ENCODE measurements at regions not wholly inside any gene's neighbourhood (a gene's known extent, or its start where the extent isn't known, plus 50 kb on each side); places are given as distances from the start of the nearest gene placed in this dataset.

DNA sequence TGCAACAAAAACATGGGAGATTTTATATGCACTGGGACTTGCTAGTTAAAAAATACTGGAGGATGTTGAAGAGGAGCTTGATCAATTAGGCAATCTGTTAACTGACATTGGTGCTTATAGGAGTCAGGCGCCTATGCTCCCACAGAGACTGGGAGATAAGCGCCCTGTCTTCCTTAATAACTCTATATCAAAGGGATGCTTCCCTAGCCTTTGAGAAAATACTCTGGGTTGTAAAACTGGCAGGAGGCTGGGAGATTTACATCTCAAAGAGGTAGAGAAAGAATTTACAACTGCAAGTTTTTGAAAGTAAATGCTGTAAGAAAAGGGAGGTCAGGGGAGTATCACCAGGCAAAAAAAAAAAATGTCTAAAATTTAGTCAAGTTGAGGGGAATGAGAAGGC is 325.4 kb downstream of the PCDH10 start:
- WGBS, 3 donors: 67 to 76% (median 70%) methylated on average over 2 of the region's 2 CpGs

GRCh38 chr4:133472244-133472643 is 323.1 kb downstream of the PCDH10 start:
- 19 to 38% (median 35%) methylated on average over 1 of the region's 1 CpG for WGBS, 3 donors
- ATAC-seq (no peak), DNase-seq (no peak)

More for the DNA sequence above, 325.4 kb downstream of the PCDH10 start:
- Histone ChIP-seq H3K4me3 (no peak overlapping the region), H3K9me3 (no peaks in the 10 kb centered on the region), H3K27ac (no peak overlapping the region), H3K27me3 (ENCODE audit: insufficient read depth in 3 of 3, low read length in 2 of 3) (no peaks in the 10 kb centered on the region), H3K36me3 (ENCODE audit: insufficient read depth in 1 of 2, low read depth in 1 of 2) (no peaks in the 10 kb centered on the region), H3K4me1 (no peaks in the 10 kb centered on the region)
- TF ChIP-seq, protein P1, sequence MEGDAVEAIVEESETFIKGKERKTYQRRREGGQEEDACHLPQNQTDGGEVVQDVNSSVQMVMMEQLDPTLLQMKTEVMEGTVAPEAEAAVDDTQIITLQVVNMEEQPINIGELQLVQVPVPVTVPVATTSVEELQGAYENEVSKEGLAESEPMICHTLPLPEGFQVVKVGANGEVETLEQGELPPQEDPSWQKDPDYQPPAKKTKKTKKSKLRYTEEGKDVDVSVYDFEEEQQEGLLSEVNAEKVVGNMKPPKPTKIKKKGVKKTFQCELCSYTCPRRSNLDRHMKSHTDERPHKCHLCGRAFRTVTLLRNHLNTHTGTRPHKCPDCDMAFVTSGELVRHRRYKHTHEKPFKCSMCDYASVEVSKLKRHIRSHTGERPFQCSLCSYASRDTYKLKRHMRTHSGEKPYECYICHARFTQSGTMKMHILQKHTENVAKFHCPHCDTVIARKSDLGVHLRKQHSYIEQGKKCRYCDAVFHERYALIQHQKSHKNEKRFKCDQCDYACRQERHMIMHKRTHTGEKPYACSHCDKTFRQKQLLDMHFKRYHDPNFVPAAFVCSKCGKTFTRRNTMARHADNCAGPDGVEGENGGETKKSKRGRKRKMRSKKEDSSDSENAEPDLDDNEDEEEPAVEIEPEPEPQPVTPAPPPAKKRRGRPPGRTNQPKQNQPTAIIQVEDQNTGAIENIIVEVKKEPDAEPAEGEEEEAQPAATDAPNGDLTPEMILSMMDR (IDR thresholded peaks at IDR 0.05): no peak
- intact Hi-C loops (cut with DNase I): no loop called here
- DNase-seq (no peak), ATAC-seq (no peak)

DNA sequence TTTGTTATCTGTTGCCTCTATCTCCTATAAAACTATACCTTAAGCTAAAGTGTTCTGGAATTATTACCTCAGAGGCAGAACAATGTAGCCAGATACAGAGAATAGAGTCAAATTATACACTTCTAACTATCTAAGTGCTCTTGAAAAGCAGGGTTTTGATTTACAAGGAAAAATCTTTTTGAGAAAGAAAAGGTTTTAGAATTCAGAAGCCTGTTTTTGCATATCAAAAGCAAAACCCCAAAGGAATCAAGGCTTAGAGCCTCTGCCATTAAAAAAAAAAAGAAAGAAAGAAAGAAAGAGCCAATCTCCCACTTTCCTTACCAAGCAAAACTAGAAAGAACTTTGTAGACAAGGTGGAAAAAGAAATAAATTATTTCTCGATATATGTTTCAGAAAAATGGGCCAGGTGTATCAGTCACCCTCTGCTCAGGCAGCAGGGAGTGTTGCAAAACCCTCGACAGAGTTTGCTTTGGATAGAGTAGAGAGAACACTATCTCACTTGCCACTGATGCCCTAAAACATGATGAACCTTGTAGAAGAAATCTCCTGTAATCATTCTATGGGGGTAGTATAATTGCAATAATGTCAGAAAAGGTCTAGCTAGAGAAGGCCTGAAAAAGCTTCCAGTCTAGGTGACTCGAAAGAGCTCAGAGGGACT is 318.3 kb downstream of the PCDH10 start:
- ATAC-seq (no peak), DNase-seq (no peak)
- TF ChIP-seq, protein P1 (IDR thresholded peaks at IDR 0.05): no peak
- Histone ChIP-seq H3K27ac (no peak overlapping the region), H3K9me3 (no peaks in the 10 kb centered on the region), H3K4me3 (no peak overlapping the region), H3K4me1 (no peaks in the 10 kb centered on the region), H3K27me3 (ENCODE audit: insufficient read depth in 3 of 3, low read length in 2 of 3) (no peaks in the 10 kb centered on the region), H3K36me3 (ENCODE audit: insufficient read depth in 1 of 2, low read depth in 1 of 2) (no peaks in the 10 kb centered on the region)
- intact Hi-C loops (cut with DNase I): no loop called here
- 62 to 67% (median 64%) methylated on average over 3 of the region's 3 CpGs for WGBS, 3 donors

More at GRCh38 chr4:133472244-133472643, 323.1 kb downstream of the PCDH10 start:
- no peaks in the 10 kb centered on the region for H3K4me1 ChIP-seq
- intact Hi-C loops (cut with DNase I): no loop called here
- TF ChIP-seq, protein P1 (IDR thresholded peaks at IDR 0.05): no peak
- no peaks in the 10 kb centered on the region for H3K9me3 ChIP-seq
- no peak overlapping the region for H3K4me3 ChIP-seq
- H3K27ac ChIP-seq: no peak overlapping the region
- no peaks in the 10 kb centered on the region for H3K36me3 ChIP-seq (ENCODE audit: insufficient read depth in 1 of 2, low read depth in 1 of 2)
- H3K27me3 ChIP-seq (ENCODE audit: insufficient read depth in 3 of 3, low read length in 2 of 3): no peaks in the 10 kb centered on the region

DNA sequence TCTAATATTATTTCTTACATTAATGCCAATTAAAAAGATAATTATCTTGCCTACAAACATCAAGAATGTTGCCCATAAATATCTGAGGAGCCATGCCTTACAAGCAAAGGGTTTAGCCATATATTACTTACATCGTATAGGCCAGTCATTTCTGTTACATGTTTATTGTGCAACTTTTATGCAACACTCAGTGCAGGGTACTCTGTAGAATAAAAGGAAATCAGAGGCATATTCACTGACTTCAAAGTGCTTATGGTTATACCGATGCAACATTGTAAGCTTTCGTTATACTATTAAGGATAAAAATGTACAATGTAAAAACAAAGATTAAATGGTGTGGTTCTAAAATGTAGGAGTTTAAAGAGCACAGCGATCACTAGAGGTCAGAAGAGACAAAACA is 315.9 kb downstream of the PCDH10 start:
- TF ChIP-seq, protein P1 (IDR thresholded peaks at IDR 0.05): no peak
- ATAC-seq (no peak), DNase-seq (no peak)
- H3K4me3 ChIP-seq: no peak overlapping the region
- H3K27me3 ChIP-seq (ENCODE audit: insufficient read depth in 3 of 3, low read length in 2 of 3): no peaks in the 10 kb centered on the region
- no peaks in the 10 kb centered on the region for H3K4me1 ChIP-seq
- H3K36me3 ChIP-seq (ENCODE audit: insufficient read depth in 1 of 2, low read depth in 1 of 2): no peaks in the 10 kb centered on the region
- H3K9me3 ChIP-seq: no peaks in the 10 kb centered on the region
- H3K27ac ChIP-seq: no peak overlapping the region
- intact Hi-C loops (cut with DNase I): no loop called here
- WGBS, 3 donors: 78 to 83% (median 79%) methylated on average over 4 of the region's 4 CpGs

GRCh38 chr4:133464311-133464710 is 315.2 kb downstream of the PCDH10 start:
- H3K9me3 ChIP-seq: no peaks in the 10 kb centered on the region
- H3K27ac ChIP-seq: no peak overlapping the region
- intact Hi-C loops (cut with DNase I): no loop called here
- H3K36me3 ChIP-seq (ENCODE audit: insufficient read depth in 1 of 2, low read depth in 1 of 2): no peaks in the 10 kb centered on the region
- DNase-seq (no peak), ATAC-seq (no peak)
- 77 to 93% (median 85%) methylated on average over 4 of the region's 4 CpGs for WGBS, 3 donors
- no peak overlapping the region for H3K4me3 ChIP-seq
- H3K27me3 ChIP-seq (ENCODE audit: insufficient read depth in 3 of 3, low read length in 2 of 3): no peaks in the 10 kb centered on the region
- TF ChIP-seq, protein P1 (IDR thresholded peaks at IDR 0.05): no peak
- H3K4me1 ChIP-seq: no peaks in the 10 kb centered on the region
